Middle frontal gyrus (tissue), 1 donor: ENCODE measurements at regions not wholly inside any gene's neighbourhood (a gene's known extent, or its start where the extent isn't known, plus 50 kb on each side); places are given as distances from the start of the nearest gene placed in this dataset.

ENCODE experiments used
- DNase-seq: peaks from one replicate; pipeline ENCODE4 v3.0.0-alpha.2; 2015; ENCODE audit warnings: low spot score; ENCODE audit errors: extremely low spot score

DNA sequence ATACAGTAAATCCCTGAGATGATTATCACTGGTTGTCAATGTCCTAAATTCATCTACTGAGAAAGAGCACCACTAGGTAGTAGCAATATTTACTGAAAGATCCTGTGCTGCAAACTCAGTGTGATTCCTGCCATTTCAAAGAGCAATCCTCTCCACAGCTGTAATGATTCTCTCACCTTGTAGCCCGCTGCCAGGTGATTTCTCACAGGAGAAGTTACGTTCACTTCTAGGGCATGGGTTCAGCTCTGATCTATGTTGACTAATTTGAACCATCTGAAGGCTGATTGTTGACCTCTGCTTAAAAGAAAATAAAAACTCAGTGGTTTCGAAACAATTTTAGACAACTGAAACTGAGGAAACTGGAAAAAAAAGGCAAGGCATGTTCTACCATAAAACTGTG, 197.0 kb downstream of the FAT4 start:
- DNase-seq = no peak

GRCh38 chr4:125515016-125515415, 200.3 kb downstream of the FAT4 start:
- DNase-seq = no peak

- DNase-seq = no peak
Measured at GRCh38 chr4:125517831-125518230, 203.1 kb downstream of the FAT4 start.

DNA sequence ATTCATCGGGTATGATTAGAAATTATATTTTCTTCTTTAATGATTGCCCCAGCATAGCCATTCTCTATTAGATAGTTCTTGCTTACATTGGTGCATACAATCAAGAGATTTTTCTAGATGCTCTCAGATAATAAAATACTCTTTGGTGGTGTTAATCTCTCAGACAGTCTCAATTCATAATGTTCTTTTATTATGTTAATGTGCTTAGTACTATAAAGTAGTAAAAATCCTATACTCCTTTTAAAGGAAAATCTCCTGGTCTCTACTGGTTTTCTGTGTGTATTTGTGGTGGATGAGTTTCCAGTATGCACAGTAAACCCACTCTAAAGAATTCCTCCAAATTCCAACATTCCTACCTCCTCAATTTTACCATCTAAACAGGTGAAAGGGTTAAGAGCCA, 203.5 kb downstream of the FAT4 start:
- no peak for DNase-seq

- no peak for DNase-seq
Measured at GRCh38 chr4:125519371-125520146, 204.8 kb downstream of the FAT4 start.

- DNase-seq = no peak
Measured at GRCh38 chr4:125520258-125520990, 205.7 kb downstream of the FAT4 start.

GRCh38 chr4:125522588-125522987, 207.8 kb downstream of the FAT4 start:
- DNase-seq = no peak

GRCh38 chr4:125522992-125523391, 208.2 kb downstream of the FAT4 start:
- no peak for DNase-seq

GRCh38 chr4:125526420-125526819, 211.7 kb downstream of the FAT4 start:
- no peak for DNase-seq

DNA sequence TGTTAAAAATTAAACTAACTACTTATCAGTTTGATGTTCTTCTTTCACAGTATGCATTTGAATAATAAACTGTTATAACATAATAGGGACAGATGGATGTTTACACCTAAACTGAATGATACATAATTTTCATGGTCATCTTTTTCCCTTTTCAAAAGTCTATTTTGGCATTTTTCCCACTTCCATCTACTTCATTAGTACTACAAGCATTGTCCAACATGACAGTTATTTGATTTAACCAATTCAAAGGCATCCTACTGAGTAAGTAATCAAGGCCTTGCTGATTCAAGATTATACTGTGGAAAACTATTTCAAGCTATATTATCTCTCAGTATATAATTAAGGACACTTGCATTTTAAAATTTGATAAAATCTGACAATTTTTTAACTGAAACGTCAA, 212.9 kb downstream of the FAT4 start:
- no peak for DNase-seq

GRCh38 chr4:125529071-125529470, 214.3 kb downstream of the FAT4 start:
- DNase-seq = no peak

- DNase-seq = no peak
Measured at GRCh38 chr4:125538670-125539069, 223.9 kb downstream of the FAT4 start.

DNA sequence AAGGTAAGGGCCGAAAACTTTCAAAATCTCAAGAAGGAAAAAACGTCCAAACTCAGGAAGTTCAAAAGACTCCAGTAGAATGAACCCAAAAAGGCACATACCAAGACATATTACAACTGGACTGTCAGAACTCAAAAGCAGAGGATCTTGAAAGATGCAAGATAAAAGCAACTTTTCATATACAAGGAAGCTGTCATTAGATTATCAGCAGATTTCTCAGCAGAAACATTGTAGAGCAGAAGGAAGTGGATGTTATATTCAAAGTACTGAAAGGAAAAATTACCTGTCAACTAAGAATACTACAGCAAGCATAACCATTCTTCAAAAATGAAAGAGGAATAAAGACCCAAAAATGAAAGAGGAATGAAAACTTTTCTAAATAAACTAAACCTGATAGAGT, 224.9 kb downstream of the FAT4 start:
- DNase-seq = no peak

DNA sequence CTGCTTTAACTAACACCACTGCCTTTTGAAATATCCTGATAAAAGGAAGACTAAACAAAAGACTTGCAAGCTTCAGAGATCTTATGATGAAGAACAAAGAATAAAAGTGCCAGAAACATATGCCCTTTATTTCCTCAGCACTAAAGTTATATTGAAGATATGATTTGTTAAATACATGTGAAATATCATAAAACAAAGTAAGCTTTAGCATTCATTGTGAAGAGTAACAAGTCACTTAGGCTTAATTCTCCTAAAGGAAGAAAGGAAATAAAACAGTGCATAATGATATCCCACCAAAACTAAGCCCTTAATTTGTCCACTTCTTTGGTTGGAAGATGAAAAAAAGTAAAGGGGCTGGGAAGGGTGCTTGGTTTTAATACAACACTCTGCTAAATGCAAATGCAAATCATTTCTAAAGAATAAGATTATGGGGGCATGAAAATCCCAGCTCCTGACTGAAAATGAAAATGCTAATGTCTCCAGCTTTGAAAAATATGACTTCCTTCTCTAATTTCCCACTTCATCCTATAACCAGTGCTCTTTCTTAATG, 227.2 kb downstream of the FAT4 start:
- no peak for DNase-seq

DNA sequence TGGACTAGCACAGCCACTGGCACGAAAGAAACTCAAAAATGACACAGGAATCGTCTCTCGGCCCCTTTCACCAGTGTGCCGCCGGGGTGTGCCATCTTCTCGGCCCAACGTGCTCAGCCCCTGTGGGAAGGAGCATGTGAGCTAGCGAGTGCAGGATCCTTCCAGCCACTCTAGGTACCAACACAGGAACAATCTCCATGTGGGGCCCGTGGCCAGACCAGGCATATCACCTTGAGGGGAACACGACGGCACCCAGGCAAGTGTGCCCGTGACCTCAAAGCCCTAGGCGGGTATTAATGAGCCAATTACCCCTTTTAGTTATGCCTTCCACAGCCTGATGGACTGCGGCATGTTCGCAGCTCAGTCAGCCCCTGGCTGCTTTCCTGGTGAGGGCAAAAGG, 231.5 kb downstream of the FAT4 start:
- DNase-seq = no peak

GRCh38 chr4:125547836-125548235, 233.1 kb downstream of the FAT4 start:
- no peak for DNase-seq

- no peak for DNase-seq
Measured at GRCh38 chr4:125550769-125551168, 236.0 kb downstream of the FAT4 start.

DNA sequence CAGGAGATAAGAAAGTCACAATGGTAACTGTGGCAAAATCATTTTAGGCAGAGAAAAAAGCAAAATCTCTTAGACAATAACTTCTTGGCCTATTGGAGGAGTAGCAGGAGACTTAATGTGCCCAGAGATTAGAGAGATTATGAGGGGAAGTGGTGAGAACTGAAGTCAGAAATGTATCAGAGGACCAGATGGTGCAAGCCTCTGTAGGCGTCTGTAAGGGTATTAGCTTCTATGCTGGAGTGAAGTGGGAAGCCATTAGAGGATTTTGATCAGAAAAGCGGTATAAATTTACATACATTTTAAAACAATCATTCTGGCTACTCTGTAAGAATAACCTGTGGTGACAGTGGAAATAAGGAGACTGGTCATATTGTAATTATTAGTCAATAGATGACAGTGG, 236.7 kb downstream of the FAT4 start:
- DNase-seq = no peak

DNA sequence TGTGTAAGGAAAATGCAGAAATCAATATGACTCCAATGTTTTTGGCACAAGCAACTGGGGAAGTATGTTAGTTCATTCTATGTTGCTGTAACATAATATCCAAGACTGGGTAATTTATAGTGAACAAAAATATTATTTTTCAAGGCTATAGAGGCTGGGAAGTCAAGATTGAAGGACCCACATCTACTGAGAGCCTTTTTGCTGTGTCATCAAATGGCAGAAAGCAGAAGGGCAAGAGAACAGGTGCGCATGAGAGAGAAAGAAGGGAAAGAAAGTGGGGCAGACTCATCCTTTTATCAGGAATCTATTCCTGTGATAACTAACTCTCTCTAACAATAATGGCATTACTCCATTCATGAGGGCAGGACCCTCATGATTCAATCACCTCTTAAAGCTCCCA, 237.2 kb downstream of the FAT4 start:
- DNase-seq = no peak

DNA sequence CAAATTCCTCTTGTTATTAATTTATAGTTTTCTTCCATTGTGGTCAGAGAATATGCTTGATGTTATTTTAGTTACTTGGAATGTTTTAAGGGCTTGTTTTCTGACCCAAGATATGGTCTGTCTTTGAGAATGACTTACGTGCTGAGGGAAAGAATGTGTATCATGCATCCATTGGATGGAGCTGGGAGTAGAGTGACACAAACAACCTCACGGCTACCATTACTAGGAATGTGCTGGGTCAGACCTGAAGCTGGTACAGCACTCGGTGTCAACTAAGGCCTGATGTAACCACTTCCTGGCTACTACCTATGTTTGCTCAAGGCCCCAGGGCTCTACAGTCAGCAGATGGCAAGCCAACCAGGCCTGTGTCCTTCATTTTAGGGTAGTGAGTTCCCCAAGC, 257.8 kb downstream of the FAT4 start:
- DNase-seq = no peak

GRCh38 chr4:125573368-125573767, 258.6 kb downstream of the FAT4 start:
- no peak for DNase-seq

GRCh38 chr4:125573786-125574185, 259.0 kb downstream of the FAT4 start:
- no peak for DNase-seq

GRCh38 chr4:125582302-125582701, 267.5 kb downstream of the FAT4 start:
- no peak for DNase-seq
